ENCODE measurements at regions not wholly inside any gene's neighbourhood (a gene's known extent, or its start where the extent isn't known, plus 50 kb on each side); places are given as distances from the start of the nearest gene placed in this dataset.

DNA sequence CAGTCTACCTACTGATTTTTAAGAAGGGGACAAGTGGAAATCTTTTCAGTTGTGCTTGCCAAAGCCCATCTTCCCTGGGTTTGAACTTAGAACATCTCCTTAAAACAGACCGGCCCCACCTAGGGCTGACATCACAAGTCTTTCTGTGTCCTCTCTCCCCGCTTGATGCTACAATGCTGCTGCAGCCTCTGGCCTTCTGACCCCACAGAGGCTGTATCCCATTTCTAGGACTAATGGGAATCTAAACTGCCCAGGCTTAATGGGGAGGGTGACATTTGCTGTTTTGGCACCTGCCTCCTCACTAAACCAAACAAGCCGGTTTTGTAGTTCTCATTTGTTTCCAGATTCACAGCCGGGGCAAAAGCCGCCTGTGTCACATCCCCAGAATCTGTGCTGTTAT lies 121.3 kb upstream of the CADM1 start:
- Histone ChIP-seq H3K79me2 (ENCODE audit: control insufficient read depth, low read length) (no peaks in the 10 kb centered on the region), H3K4me2 (ENCODE audit: low read length) (no peak overlapping the region), H3K27ac (ENCODE audit: low read depth, low read length) (no peak overlapping the region), H3K4me1 (ENCODE audit: control insufficient read depth, low read length) (no peaks in the 10 kb centered on the region), H3K4me3 (ENCODE audit: low read length) (no peak overlapping the region), H3K36me3 (ENCODE audit: control insufficient read depth, low read length) (no peaks in the 10 kb centered on the region), H3F3A (ENCODE audit: control insufficient read depth, insufficient read depth) (no peaks in the 10 kb centered on the region), H4K20me1 (ENCODE audit: control insufficient read depth, insufficient read depth, low read depth, low read length) (no peaks in the 10 kb centered on the region), H3K27me3 (ENCODE audit: control insufficient read depth, low read length) (no peaks in the 10 kb centered on the region), H3K9me3 (ENCODE audit: control insufficient read depth, insufficient read depth, low read length) (no peaks in the 10 kb centered on the region), H3K9me2 (replicated peaks; ENCODE audit: control insufficient read depth, low read length) (no peaks in the 10 kb centered on the region)
- TF ChIP-seq, protein P1, sequence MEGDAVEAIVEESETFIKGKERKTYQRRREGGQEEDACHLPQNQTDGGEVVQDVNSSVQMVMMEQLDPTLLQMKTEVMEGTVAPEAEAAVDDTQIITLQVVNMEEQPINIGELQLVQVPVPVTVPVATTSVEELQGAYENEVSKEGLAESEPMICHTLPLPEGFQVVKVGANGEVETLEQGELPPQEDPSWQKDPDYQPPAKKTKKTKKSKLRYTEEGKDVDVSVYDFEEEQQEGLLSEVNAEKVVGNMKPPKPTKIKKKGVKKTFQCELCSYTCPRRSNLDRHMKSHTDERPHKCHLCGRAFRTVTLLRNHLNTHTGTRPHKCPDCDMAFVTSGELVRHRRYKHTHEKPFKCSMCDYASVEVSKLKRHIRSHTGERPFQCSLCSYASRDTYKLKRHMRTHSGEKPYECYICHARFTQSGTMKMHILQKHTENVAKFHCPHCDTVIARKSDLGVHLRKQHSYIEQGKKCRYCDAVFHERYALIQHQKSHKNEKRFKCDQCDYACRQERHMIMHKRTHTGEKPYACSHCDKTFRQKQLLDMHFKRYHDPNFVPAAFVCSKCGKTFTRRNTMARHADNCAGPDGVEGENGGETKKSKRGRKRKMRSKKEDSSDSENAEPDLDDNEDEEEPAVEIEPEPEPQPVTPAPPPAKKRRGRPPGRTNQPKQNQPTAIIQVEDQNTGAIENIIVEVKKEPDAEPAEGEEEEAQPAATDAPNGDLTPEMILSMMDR (IDR thresholded peaks at IDR 0.05; ENCODE audit: low read depth, low read length, poor library complexity, severe bottlenecking): no peak
- TF ChIP-seq EZH2phosphoT487 (IDR thresholded peaks at IDR 0.05; ENCODE audit: borderline replicate concordance, low read length): no peak

DNA sequence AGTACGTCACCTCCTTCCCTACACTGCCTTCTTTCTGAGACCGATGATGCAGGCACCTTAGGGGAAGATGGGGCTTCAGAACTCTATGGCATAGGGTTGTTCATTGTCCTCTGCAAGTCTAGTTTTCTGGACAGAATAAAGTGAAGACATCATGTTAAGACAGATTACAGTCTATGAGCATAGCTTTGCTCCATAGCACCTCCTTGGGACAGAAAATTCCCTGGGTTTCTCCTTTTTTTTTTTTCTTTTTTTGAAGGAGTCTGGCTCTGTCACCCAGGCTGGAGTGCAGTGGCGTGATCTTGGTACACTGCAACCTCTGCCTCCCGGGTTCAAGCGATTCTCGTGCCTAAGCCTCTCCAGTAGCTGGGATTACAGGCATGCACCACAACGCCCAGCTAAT lies 119.8 kb upstream of the CADM1 start:
- Histone ChIP-seq H3K36me3 (ENCODE audit: control insufficient read depth, low read length) (no peaks in the 10 kb centered on the region), H3K9me3 (ENCODE audit: control insufficient read depth, insufficient read depth, low read length) (no peaks in the 10 kb centered on the region), H3K79me2 (ENCODE audit: control insufficient read depth, low read length) (no peaks in the 10 kb centered on the region), H3K4me1 (ENCODE audit: control insufficient read depth, low read length) (no peaks in the 10 kb centered on the region), H3K9me2 (replicated peaks; ENCODE audit: control insufficient read depth, low read length) (no peaks in the 10 kb centered on the region), H3K4me2 (ENCODE audit: low read length) (no peak overlapping the region), H3K27ac (ENCODE audit: low read depth, low read length) (no peak overlapping the region), H3K27me3 (ENCODE audit: control insufficient read depth, low read length) (no peaks in the 10 kb centered on the region), H3F3A (ENCODE audit: control insufficient read depth, insufficient read depth) (no peaks in the 10 kb centered on the region), H4K20me1 (ENCODE audit: control insufficient read depth, insufficient read depth, low read depth, low read length) (no peaks in the 10 kb centered on the region), H3K4me3 (ENCODE audit: low read length) (no peak overlapping the region)
- TF ChIP-seq, protein P1 (IDR thresholded peaks at IDR 0.05; ENCODE audit: low read depth, low read length, poor library complexity, severe bottlenecking): no peak
- TF ChIP-seq EZH2phosphoT487 (IDR thresholded peaks at IDR 0.05; ENCODE audit: borderline replicate concordance, low read length): no peak

DNA sequence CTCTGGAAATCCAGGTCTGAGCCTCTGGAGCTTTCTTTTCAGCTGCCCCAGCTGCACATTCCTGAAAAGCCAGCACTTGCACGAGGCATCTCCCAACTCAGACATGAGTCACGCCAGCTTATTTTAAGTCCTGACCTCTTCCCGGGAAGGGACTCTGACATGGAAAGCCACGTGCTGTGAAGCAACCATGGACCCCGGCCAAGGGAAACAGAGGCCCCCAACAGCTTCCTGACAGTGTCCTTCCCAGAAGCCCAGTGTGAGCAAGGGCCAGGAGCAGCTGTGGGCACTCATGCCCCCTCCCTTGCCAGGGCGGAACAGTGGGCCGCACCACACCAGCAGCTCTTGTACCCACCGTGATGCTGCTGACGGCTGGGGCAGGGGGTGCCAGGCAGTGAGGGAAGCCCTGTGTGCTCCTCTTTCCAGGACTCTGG lies 118.8 kb upstream of the CADM1 start:
- Histone ChIP-seq H3K36me3 (ENCODE audit: control insufficient read depth, low read length) (no peaks in the 10 kb centered on the region), H3K4me3 (ENCODE audit: low read length) (no peak overlapping the region), H3F3A (ENCODE audit: control insufficient read depth, insufficient read depth) (no peaks in the 10 kb centered on the region), H3K27me3 (ENCODE audit: control insufficient read depth, low read length) (no peaks in the 10 kb centered on the region), H3K9me3 (ENCODE audit: control insufficient read depth, insufficient read depth, low read length) (no peaks in the 10 kb centered on the region), H3K27ac (ENCODE audit: low read depth, low read length) (no peak overlapping the region), H3K79me2 (ENCODE audit: control insufficient read depth, low read length) (no peaks in the 10 kb centered on the region), H3K4me1 (ENCODE audit: control insufficient read depth, low read length) (no peaks in the 10 kb centered on the region), H4K20me1 (ENCODE audit: control insufficient read depth, insufficient read depth, low read depth, low read length) (no peaks in the 10 kb centered on the region), H3K4me2 (ENCODE audit: low read length) (no peak overlapping the region), H3K9me2 (replicated peaks; ENCODE audit: control insufficient read depth, low read length) (no peaks in the 10 kb centered on the region)
- TF ChIP-seq, protein P1 (IDR thresholded peaks at IDR 0.05; ENCODE audit: low read depth, low read length, poor library complexity, severe bottlenecking): no peak
- no peak for TF ChIP-seq EZH2phosphoT487 (IDR thresholded peaks at IDR 0.05; ENCODE audit: borderline replicate concordance, low read length)

DNA sequence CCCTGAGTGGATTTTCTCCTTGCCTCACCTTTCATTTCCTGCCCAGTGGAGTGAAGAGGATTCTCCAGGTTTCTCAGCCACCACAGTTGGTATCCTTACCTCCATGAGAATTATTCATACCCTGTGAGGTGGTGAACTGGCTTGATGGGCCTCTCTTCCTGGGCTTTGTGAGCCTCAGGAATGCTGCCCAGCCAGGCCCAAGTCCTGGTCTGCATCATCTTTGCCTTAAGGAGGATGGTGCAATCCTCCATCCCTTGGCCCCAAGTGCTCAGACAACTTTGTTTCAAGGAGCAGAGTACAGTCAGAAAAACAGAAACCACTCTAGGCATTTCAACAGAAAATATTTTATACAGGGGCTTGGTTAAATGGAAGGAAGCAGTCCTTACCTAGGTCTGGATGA lies 114.2 kb upstream of the CADM1 start:
- TF ChIP-seq, protein P1 (IDR thresholded peaks at IDR 0.05; ENCODE audit: low read depth, low read length, poor library complexity, severe bottlenecking): no peak
- TF ChIP-seq EZH2phosphoT487 (IDR thresholded peaks at IDR 0.05; ENCODE audit: borderline replicate concordance, low read length): no peak
- H3K27me3 ChIP-seq (ENCODE audit: control insufficient read depth, low read length): no peaks in the 10 kb centered on the region
- H3K4me3 ChIP-seq (ENCODE audit: low read length): no peak overlapping the region
- H3K4me2 ChIP-seq (ENCODE audit: low read length): no peak overlapping the region
- H3K36me3 ChIP-seq (ENCODE audit: control insufficient read depth, low read length): no peaks in the 10 kb centered on the region
- no peak overlapping the region for H3K27ac ChIP-seq (ENCODE audit: low read depth, low read length)
- no peaks in the 10 kb centered on the region for H3K4me1 ChIP-seq (ENCODE audit: control insufficient read depth, low read length)
- no peaks in the 10 kb centered on the region for H3K9me2 ChIP-seq (replicated peaks; ENCODE audit: control insufficient read depth, low read length)
- no peaks in the 10 kb centered on the region for H4K20me1 ChIP-seq (ENCODE audit: control insufficient read depth, insufficient read depth, low read depth, low read length)
- H3K79me2 ChIP-seq (ENCODE audit: control insufficient read depth, low read length): no peaks in the 10 kb centered on the region
- H3K9me3 ChIP-seq (ENCODE audit: control insufficient read depth, insufficient read depth, low read length): no peaks in the 10 kb centered on the region
- H3F3A ChIP-seq (ENCODE audit: control insufficient read depth, insufficient read depth): no peaks in the 10 kb centered on the region

Data from DOHH2 (cell line).